HG03196 (cell line): ENCODE measurements at regions not wholly inside any gene's neighbourhood (a gene's known extent, or its start where the extent isn't known, plus 50 kb on each side); places are given as distances from the start of the nearest gene placed in this dataset.

Experiments
- ATAC-seq: cut with Tn5 transposase; IDR thresholded peaks from one replicate; pipeline ENCODE4 v1.9.1; 2021; ENCODE audit not compliant: unreplicated experiment

- no peak for ATAC-seq
Observed at GRCh38 chr2:123043458-123043857, 981.6 kb upstream of the CNTNAP5 start.

- ATAC-seq: no peak
Observed at GRCh38 chr2:123045713-123046112, 979.4 kb upstream of the CNTNAP5 start.

DNA sequence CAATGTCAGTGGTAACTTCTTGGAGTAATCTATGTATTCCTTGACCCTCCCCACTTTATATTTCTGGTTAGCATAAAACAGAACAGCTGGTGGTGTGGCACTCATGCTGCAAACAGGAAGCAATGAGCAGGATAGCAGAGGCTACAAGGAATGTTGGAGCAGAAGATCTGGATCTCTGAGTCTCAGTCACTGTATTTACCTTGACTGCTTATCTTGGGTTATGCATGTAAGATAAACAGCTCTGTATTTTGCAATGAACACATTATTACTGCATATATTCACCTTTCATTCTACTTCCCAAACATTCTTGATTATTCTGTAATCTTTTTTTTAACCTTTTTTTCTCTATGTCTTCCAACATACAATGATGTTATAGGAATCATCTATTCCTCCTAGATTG lies 977.9 kb upstream of the CNTNAP5 start:
- ATAC-seq: no peak

- no peak for ATAC-seq
Observed at GRCh38 chr2:123051136-123051535, 974.0 kb upstream of the CNTNAP5 start.

DNA sequence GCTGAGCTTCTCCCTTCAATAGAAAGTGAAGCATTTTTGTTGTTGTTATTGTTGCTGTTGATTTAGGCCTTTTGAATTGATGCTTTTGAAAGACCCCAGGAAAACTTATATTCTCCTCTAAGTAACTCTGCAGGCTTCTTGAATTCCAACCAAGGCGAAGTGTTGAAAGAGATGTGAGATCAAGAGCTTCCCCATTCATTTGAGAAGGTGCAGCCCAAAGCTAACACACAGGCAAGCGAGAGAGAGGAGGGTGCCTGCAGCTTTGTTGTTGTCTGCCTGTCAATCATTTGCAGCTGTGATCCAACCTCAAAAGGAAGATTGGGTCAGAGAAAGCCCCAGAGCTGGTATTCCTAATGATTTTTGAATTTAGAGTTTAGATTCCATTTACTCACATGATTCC lies 963.6 kb upstream of the CNTNAP5 start:
- ATAC-seq: no peak

DNA sequence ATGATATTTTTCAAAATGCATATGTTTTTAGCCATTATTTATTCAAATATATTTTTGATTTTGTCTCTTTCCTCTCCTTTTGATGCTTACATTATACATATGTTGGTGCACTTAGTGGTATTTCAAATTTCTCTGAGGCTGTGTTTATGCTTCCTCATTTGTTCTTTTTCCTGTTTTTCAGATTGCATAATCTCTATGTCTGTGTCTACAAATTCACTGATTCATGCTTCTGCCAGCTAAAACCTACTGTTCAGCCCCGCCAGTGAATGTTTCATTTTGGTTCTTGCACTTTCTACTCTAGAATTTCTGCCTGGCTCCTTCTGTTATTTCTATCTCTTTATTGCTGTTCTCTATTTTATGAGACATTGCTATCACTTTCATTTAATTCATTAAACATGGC lies 951.7 kb upstream of the CNTNAP5 start:
- ATAC-seq: no peak

- no peak for ATAC-seq
Observed at GRCh38 chr2:123073956-123074355, 951.1 kb upstream of the CNTNAP5 start.

- no peak for ATAC-seq
Observed at GRCh38 chr2:123077101-123077500, 948.0 kb upstream of the CNTNAP5 start.

- ATAC-seq: peak; percentile 64
Observed at GRCh38 chr2:123080331-123080730, 944.8 kb upstream of the CNTNAP5 start.

GRCh38 chr2:123085484-123085883 lies 939.6 kb upstream of the CNTNAP5 start:
- no peak for ATAC-seq

GRCh38 chr2:123086613-123087385 lies 938.3 kb upstream of the CNTNAP5 start:
- ATAC-seq: no peak

DNA sequence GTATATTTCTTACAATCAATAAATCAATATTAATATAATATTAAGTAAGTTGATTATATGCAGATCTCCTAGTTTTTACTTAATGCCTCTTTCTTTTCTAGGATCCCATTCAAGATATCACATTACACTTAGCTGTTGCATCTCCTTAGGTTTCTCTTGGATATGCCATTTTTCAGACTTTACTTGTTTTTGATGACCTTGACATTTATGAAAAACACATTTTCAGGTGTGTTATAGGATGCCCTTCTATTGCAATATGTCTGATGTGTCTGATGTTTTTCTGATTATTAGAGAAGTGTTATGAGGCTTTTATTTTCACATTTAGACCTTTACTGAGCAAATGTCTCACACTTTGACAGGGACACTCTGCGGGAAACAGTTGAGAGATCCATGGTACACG lies 933.6 kb upstream of the CNTNAP5 start:
- no peak for ATAC-seq

GRCh38 chr2:123093199-123093598 lies 931.9 kb upstream of the CNTNAP5 start:
- no peak for ATAC-seq

DNA sequence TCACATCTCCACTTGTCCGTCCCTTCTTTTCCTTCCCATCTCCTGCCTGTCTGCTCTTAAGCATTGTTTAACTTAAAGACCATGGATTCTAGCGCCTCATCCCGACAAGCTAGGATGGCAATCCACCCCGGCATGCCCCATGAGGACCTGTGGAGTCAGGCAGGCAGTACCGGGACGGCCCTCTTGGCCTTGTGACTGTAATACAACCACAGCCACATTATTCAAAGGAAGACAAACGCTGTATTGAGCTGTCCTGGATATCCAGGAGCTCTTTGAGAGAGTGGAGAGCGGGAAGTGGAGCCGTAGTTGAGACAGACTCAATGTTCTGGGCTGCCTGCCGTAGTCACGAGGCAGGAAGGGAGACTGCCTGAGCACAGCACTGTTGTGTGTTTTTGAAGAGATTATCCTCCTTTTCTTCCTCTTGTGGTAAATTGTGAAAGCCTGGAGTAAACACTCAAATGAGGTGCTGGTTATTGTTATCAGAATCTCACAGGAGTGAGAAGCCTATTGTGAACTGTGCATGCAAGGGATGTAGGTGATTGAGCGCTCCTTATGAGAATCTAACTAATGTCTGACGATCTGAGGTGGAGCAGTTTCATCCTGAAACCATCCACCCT lies 929.8 kb upstream of the CNTNAP5 start:
- no peak for ATAC-seq

- ATAC-seq: no peak
Observed at GRCh38 chr2:123098619-123099018, 926.5 kb upstream of the CNTNAP5 start.

- ATAC-seq: no peak
Observed at GRCh38 chr2:123101434-123101833, 923.7 kb upstream of the CNTNAP5 start.

GRCh38 chr2:123103902-123104301 lies 921.2 kb upstream of the CNTNAP5 start:
- ATAC-seq: no peak

DNA sequence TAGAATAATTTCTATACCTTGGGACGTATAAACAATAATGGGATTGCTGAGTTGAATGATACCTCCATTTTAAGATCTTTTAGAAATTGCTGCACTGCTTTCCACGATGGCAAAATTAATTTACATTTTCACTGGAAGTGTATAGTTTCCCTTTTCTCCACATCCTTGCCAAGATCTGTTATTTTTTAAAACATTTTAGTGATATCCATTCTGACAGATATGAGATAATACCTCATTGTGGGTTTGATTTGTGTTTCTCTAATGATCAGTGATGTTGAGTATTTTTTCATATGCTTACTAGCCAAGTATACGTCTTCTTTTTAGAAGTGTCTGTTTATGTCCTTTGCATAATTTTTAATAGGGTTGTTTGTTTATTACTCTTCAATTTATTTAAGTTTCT lies 908.5 kb upstream of the CNTNAP5 start:
- ATAC-seq: no peak

GRCh38 chr2:123127236-123127635 lies 897.9 kb upstream of the CNTNAP5 start:
- ATAC-seq: no peak

GRCh38 chr2:123128951-123129350 lies 896.1 kb upstream of the CNTNAP5 start:
- no peak for ATAC-seq

DNA sequence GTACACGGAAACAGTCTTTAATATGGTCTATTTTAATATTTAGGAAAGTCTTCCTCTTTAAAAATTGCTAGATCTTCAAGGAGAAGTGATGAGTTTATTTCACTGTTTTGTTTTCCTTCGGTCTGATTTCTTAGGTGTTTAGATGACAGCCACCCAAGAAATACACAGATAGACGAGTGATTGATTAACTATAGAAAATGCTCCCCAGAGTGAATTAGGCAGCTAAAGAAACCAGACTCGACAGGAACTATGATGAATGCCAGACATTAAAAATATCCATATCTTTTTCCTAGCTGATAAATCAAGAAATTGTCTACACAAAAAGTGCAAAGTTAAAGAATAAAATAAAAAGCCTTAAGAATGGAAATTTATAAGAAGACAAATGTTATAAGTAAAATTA lies 888.7 kb upstream of the CNTNAP5 start:
- no peak for ATAC-seq

DNA sequence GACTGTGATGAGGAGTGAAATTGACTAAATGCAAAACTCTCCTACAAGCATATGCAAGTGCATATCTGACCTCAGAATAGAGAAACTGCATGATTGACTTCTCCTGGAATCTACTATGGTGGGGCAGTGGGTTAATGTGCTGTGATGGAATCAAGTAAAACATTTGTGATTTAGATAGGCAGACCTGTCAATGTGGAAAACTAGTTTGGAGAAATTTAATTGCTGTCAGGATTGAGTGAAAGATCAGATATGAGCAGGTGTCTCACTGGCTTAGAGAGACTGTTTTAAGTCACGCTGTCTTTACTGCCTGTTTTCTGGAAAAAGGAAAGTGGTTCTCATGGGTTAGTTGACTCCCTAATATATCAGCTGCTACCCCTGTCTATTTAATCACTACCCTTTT lies 881.0 kb upstream of the CNTNAP5 start:
- ATAC-seq: no peak

DNA sequence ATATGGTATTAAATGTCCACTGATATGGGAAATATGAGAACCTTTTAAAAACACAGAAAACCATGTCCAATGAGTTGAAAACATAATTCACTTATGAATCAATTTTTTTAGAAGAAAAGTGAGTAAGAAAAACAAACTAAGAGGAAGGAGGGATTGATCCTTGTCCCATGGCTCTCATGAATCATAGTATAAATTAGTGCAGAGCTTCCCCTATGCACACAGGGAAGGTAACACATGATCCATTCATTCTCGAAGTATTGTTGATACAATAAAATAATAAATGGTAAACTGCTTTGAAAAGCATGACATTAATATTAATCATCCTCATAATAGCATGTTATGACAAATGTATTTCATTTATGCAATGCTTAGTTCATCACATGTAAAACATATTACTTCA lies 872.0 kb upstream of the CNTNAP5 start:
- ATAC-seq: no peak
